Heart left ventricle (tissue), 13 donors: ENCODE measurements at regions not wholly inside any gene's neighbourhood (a gene's known extent, or its start where the extent isn't known, plus 50 kb on each side); places are given as distances from the start of the nearest gene placed in this dataset.

Source experiments
- CTCF ChIP-seq, 12 donors: fragments of 200-600 bp; sonication (generic) in 4 of 12; IDR thresholded peaks; one replicate each; pipeline versions ENCODE4 v1.5.0 to v1.8.0; 2018 to 2022; ENCODE audit warnings: antibody characterized with exemption in 12 of 12, mild to moderate bottlenecking in 5 of 12
- POLR2A ChIP-seq, 2 donors: fragments of 450-650 bp; IDR thresholded peaks; one replicate each; pipeline ENCODE4 v1.6.1; 2017; ENCODE audit warnings: antibody characterized with exemption in 2 of 2, mild to moderate bottlenecking in 2 of 2, moderate library complexity in 2 of 2
- donor health status: ischemic (EF 13 %, LVEDD 7.1; RV severe dilation, severe dysfunction).
- donor health status: DM: no; HTN: yes; CAD: no.
- donor health status: DM: no; HTN: no; CAD: no.
- donor health status: ischemic (EF 25% LVEDD 6.9; RV normal size, moderate dysfunction).
- donor health status: ischemic (EF 25% LVEDD 5.7; RV mildly dilated, moderate dysfunction).
- donor health status: ischemic (EF 35%, LVEDD 5.7; RV mildly dilated, moderate dysfunction).
- donor health status: nonischemic (EF 11% LVEDD 7.7; RV severe dilation, severe dysfunction).
- donor health status: DM: yes; HTN: yes; CAD: no.
- donor health status: PGD.
- donor health status: ischemic (EF 29% LVEDD 5.4; RV normal size, mild dysfunction).
- donor health status: nonischemic (EF 23%, LVEDD 6.1; RV moderate dilation, normal function).

GRCh38 chrX:113594123-113594841, 753.7 kb upstream of the AMOT start:
- TF ChIP-seq CTCF (IDR thresholded peaks at IDR 0.05) (no peak), POLR2A (IDR thresholded peaks at IDR 0.05) (no peak)
